GM18519 (cell line): ENCODE measurements at regions not wholly inside any gene's neighbourhood (a gene's known extent, or its start where the extent isn't known, plus 50 kb on each side); places are given as distances from the start of the nearest gene placed in this dataset.
"Not testable (repeated sequence)": the region's sequence is repeated elsewhere in the genome, so short reads cannot be mapped to it uniquely, and the experiment has no call there.

Experiments used
- ATAC-seq: cut with Tn5 transposase; IDR thresholded peaks from one replicate; pipeline ENCODE4 v1.9.1; 2021; ENCODE audit warnings: mild to moderate bottlenecking, moderate library complexity; ENCODE audit not compliant: unreplicated experiment, low FRiP score

- ATAC-seq, result not testable (repeated sequence)
These were observed 1152.2 kb upstream of the SLC39A10 start for GRCh38 chr2:194504876-194505275.

- no peak for ATAC-seq
These were observed 1162.0 kb upstream of the SLC39A10 start for GRCh38 chr2:194495046-194495445.

- ATAC-seq, result no peak
These were observed 1162.6 kb upstream of the SLC39A10 start for GRCh38 chr2:194494401-194494800.

GRCh38 chr2:194491409-194492115, 1165.5 kb upstream of the SLC39A10 start:
- no peak for ATAC-seq

GRCh38 chr2:194486326-194486725, 1170.7 kb upstream of the SLC39A10 start:
- no peak for ATAC-seq

- no peak for ATAC-seq
These were observed 1174.0 kb upstream of the SLC39A10 start for GRCh38 chr2:194483041-194483440.

- ATAC-seq, result no peak
These were observed 1191.4 kb upstream of the SLC39A10 start for GRCh38 chr2:194465641-194466040.

- no peak for ATAC-seq
These were observed 1191.9 kb upstream of the SLC39A10 start for GRCh38 chr2:194464964-194465638.

GRCh38 chr2:194462883-194463282, 1194.1 kb upstream of the SLC39A10 start:
- ATAC-seq, result not testable (repeated sequence)

- no peak for ATAC-seq
These were observed 1201.7 kb upstream of the SLC39A10 start for GRCh38 chr2:194455358-194455757.

- ATAC-seq, result no peak
These were observed 1204.5 kb upstream of the SLC39A10 start for GRCh38 chr2:194452504-194452903.

- ATAC-seq, result no peak
These were observed 1211.8 kb upstream of the SLC39A10 start for GRCh38 chr2:194445226-194445625.

- ATAC-seq, result no peak
These were observed 1213.1 kb upstream of the SLC39A10 start for GRCh38 chr2:194443926-194444325.

- no peak for ATAC-seq
These were observed 1232.3 kb upstream of the SLC39A10 start for GRCh38 chr2:194424683-194425209.

- no peak for ATAC-seq
These were observed 1245.8 kb upstream of the SLC39A10 start for GRCh38 chr2:194411221-194411620.

- no peak for ATAC-seq
These were observed 1261.2 kb upstream of the SLC39A10 start for GRCh38 chr2:194395818-194396217.

- no peak for ATAC-seq
These were observed 1271.7 kb upstream of the SLC39A10 start for GRCh38 chr2:194385376-194385775.

- no peak for ATAC-seq
These were observed 1273.6 kb upstream of the SLC39A10 start for GRCh38 chr2:194383401-194383800.

GRCh38 chr2:194382221-194382620, 1274.8 kb upstream of the SLC39A10 start:
- ATAC-seq, result no peak

GRCh38 chr2:194380011-194380410, 1277.0 kb upstream of the SLC39A10 start:
- ATAC-seq, result peak; percentile 81

- ATAC-seq, result not testable (repeated sequence)
These were observed 1289.6 kb upstream of the SLC39A10 start for GRCh38 chr2:194367390-194367789.

GRCh38 chr2:194363878-194364277, 1293.1 kb upstream of the SLC39A10 start:
- no peak for ATAC-seq
